Type B pancreatic cell (in vitro differentiated cells): ENCODE measurements at regions not wholly inside any gene's neighbourhood (a gene's known extent, or its start where the extent isn't known, plus 50 kb on each side); places are given as distances from the start of the nearest gene placed in this dataset.

Source experiments
- DNase-seq: peaks from one replicate; pipeline ENCODE4 v3.0.0; 2021; ENCODE audit warnings: mixed read lengths; ENCODE audit not compliant: unreplicated experiment; ENCODE audit errors: extremely low spot score
- H3K27ac Mint-ChIP-seq: 2 replicates; pipeline ENCODE4 v1.8.0; 2021; ENCODE audit warnings: mild to moderate bottlenecking, mixed read lengths
- H3K27me3 Mint-ChIP-seq: 2 replicates; pipeline ENCODE4 v1.8.0; 2021; ENCODE audit warnings: mixed read lengths
- H3K36me3 Mint-ChIP-seq: 2 replicates; pipeline ENCODE4 v1.8.0; 2021; ENCODE audit warnings: mixed read lengths
- H3K4me1 Mint-ChIP-seq: one replicate; pipeline ENCODE4 v1.8.0; 2021; ENCODE audit warnings: mixed read lengths; ENCODE audit not compliant: unreplicated experiment
- H3K4me3 Mint-ChIP-seq: 2 replicates; pipeline ENCODE4 v1.8.0; 2021; ENCODE audit warnings: mild to moderate bottlenecking, mixed read lengths
- H3K9me3 Mint-ChIP-seq: 2 replicates; pipeline ENCODE4 v1.8.0; 2021; ENCODE audit warnings: mixed read lengths
- TF ChIP-seq, protein P1 (sequence below): fragments of 200-600 bp; sonication (generic); conservative IDR thresholded peaks from 2 replicates; pipeline ENCODE4 v1.5.0; 2021; ENCODE audit warnings: antibody characterized with exemption, mild to moderate bottlenecking

DNA sequence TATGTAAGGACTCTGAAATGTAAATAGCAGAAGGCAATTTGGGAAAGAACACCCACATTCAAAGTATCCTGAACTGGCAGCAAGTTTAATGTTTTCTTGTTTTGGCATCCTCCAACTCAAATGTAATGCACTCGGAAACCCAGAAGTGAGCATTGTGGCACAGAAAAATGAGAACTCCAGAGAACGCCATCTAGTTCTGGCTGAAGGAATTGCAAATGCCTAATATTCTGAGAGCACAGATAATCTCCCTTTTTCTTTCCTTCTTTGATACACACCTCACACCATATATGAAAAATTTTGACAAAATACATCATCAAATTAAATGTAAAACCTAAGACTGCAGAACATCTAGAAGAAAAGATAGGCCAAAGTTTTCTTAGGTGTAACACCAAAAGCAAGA, 52.1 kb downstream of the PWWP3B start:
- Mint-ChIP-seq H3K9me3 (no peaks in the 10 kb centered on the region), H3K4me3 (no peak overlapping the region), H3K27me3 (no peaks in the 10 kb centered on the region), H3K27ac (no peak overlapping the region), H3K4me1 (no peaks in the 10 kb centered on the region), H3K36me3 (no peaks in the 10 kb centered on the region)
- no peak for DNase-seq
- TF ChIP-seq, protein P1, sequence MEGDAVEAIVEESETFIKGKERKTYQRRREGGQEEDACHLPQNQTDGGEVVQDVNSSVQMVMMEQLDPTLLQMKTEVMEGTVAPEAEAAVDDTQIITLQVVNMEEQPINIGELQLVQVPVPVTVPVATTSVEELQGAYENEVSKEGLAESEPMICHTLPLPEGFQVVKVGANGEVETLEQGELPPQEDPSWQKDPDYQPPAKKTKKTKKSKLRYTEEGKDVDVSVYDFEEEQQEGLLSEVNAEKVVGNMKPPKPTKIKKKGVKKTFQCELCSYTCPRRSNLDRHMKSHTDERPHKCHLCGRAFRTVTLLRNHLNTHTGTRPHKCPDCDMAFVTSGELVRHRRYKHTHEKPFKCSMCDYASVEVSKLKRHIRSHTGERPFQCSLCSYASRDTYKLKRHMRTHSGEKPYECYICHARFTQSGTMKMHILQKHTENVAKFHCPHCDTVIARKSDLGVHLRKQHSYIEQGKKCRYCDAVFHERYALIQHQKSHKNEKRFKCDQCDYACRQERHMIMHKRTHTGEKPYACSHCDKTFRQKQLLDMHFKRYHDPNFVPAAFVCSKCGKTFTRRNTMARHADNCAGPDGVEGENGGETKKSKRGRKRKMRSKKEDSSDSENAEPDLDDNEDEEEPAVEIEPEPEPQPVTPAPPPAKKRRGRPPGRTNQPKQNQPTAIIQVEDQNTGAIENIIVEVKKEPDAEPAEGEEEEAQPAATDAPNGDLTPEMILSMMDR, result peak; percentile 54

DNA sequence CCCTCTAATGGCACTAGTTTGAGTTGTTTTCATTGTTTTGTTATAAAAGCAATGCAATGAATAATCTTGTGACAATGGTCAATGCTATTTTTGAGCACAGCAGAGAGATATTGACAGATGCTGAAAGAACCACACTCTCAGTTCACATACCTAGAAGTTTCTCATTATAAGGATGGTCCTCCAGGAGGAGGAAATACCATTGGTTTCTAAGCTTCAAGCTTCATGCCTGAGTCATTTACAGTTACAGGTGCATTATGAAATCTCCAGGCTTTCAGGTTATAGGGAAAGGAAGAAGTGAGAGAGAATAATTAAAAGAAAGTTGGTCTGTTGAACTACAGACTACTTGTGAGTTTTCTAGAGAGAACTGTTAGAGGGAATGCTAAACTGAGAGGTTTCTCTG, 75.3 kb downstream of the PWWP3B start:
- H3K4me1 Mint-ChIP-seq, result no peaks in the 10 kb centered on the region

DNA sequence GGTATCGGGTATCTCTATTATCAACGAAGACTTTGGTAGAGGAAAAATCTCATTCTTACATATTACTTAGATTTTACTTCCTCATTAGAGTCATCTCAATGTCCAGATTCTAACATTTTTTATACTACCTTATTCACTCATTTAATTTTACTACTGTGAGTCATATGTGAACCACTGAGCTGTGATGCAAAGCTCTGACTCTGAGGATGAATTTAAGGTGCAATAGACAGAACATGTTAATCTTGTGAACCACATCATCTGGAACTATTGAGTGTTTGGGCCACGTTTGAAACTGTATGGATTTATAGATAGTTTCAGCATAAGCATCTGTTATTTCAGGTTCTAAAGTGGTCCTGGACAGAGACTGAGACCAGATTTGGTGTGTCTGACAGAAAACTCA, 78.4 kb downstream of the PWWP3B start:
- TF ChIP-seq, protein P1, result no peak
- Mint-ChIP-seq H3K27ac (no peak overlapping the region), H3K27me3 (no peaks in the 10 kb centered on the region), H3K9me3 (no peaks in the 10 kb centered on the region), H3K36me3 (no peaks in the 10 kb centered on the region), H3K4me1 (no peaks in the 10 kb centered on the region), H3K4me3 (no peak overlapping the region)
- no peak for DNase-seq

More for the DNA sequence above, 75.3 kb downstream of the PWWP3B start:
- H3K27me3 Mint-ChIP-seq, result no peaks in the 10 kb centered on the region
- H3K27ac Mint-ChIP-seq, result no peak overlapping the region
- H3K36me3 Mint-ChIP-seq, result no peaks in the 10 kb centered on the region
- no peaks in the 10 kb centered on the region for H3K9me3 Mint-ChIP-seq
- no peak for DNase-seq
- H3K4me3 Mint-ChIP-seq, result no peak overlapping the region
- TF ChIP-seq, protein P1, result no peak

DNA sequence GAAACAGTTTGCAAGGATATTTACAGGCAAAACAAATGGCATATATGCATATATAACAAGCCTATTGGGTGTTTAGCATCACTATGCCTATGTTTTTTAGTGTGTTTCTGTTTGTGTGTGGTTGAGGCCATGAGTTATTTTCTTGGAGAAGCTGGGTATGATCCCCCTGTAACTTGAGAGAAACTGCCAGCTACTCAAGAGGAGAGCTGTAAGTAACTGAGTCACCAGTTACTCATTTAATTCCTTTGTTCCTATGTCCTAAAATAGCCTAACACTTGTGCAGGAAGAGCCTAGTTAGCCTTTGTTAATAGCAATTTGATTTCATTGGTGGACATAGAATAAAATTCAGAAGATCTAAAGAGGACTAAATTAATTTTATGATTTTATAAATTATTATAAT, 79.1 kb downstream of the PWWP3B start:
- no peak for DNase-seq
- no peak overlapping the region for H3K27ac Mint-ChIP-seq
- H3K4me1 Mint-ChIP-seq, result no peaks in the 10 kb centered on the region
- no peaks in the 10 kb centered on the region for H3K9me3 Mint-ChIP-seq
- no peaks in the 10 kb centered on the region for H3K27me3 Mint-ChIP-seq
- no peak overlapping the region for H3K4me3 Mint-ChIP-seq
- TF ChIP-seq, protein P1, result no peak
- no peaks in the 10 kb centered on the region for H3K36me3 Mint-ChIP-seq

DNA sequence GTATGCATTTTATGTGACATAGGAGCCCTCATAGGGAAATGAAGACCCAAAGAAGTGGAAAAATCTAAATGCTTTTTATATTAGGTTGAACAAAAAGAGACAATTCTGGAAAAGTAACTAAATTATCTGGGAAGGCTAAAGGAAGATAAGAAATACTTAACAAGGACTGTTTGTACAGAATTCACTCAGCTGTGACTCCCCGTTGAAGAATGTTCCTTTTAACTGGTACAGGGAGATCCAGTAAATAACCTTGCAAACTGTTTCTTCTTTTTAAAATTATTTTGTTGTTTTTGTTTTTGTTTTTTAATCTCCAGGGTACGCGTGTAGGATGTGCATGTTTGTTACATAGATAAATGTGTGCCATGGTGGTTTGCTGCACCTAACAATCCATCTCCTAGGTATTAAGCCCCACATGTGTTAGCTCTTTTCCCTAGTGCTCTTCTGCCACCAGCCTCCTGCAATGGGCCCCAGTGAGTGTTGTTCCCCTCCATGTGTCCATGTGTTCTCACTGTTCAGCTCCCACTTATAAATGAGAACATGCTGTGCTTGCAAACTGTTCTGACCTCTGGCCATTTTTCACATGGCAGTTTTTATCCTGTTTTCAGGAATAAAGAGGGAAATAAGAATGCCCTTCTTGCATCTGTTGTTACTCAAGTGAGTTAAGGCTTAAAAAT, 81.7 kb downstream of the PWWP3B start:
- TF ChIP-seq, protein P1, result no peak
- Mint-ChIP-seq H3K9me3 (no peaks in the 10 kb centered on the region), H3K4me3 (no peak overlapping the region), H3K27me3 (no peaks in the 10 kb centered on the region), H3K36me3 (no peaks in the 10 kb centered on the region), H3K27ac (no peak overlapping the region), H3K4me1 (no peaks in the 10 kb centered on the region)
- no peak for DNase-seq
